Epithelial cell of prostate (primary cell): ENCODE measurements at regions not wholly inside any gene's neighbourhood (a gene's known extent, or its start where the extent isn't known, plus 50 kb on each side); places are given as distances from the start of the nearest gene placed in this dataset.
A peak's percentile ranks its signal among the peaks of the same experiment; 100 is the strongest.

Source experiments
- DNase-seq: peaks from one replicate; pipeline ENCODE4 v3.0.0-alpha.2; 2011; ENCODE audit warnings: low read depth, low spot score
- H3K27ac ChIP-seq: fragments of 450-650 bp; 2 replicates; pipeline ENCODE4 v1.5.1; 2017; ENCODE audit warnings: mild to moderate bottlenecking

DNA sequence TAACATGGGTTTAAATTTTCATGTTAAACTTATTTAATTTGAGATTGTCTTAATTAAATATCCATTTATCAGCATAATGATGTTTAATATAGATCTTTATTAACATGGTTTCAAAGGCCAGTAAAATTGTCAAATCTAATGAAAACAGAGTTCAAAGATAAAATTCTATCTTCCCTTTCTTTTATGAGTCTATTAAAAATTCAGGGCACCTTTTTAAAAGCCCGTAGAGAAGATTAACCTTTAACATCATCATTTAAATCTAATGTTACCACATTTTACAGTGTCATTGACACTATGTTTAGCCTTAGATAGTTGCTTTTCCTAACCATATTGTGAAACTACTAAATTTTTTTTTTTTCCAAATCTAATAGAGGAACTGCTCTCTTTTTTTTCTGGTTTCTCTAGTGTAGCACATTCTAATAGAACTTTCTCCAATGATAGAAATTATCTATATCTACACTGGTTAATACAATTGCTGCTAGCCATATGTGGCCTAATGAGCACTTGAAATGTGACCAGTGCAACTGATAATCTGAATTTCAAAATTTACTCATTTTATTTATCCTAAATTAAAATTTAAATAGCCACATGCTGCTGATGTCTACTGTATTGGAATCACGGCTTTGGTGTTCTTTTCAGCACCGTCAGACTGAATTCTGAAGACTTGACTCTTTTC lies 410.9 kb downstream of the UTRN start:
- H3K27ac ChIP-seq: no peak overlapping the region
- no peak for DNase-seq

DNA sequence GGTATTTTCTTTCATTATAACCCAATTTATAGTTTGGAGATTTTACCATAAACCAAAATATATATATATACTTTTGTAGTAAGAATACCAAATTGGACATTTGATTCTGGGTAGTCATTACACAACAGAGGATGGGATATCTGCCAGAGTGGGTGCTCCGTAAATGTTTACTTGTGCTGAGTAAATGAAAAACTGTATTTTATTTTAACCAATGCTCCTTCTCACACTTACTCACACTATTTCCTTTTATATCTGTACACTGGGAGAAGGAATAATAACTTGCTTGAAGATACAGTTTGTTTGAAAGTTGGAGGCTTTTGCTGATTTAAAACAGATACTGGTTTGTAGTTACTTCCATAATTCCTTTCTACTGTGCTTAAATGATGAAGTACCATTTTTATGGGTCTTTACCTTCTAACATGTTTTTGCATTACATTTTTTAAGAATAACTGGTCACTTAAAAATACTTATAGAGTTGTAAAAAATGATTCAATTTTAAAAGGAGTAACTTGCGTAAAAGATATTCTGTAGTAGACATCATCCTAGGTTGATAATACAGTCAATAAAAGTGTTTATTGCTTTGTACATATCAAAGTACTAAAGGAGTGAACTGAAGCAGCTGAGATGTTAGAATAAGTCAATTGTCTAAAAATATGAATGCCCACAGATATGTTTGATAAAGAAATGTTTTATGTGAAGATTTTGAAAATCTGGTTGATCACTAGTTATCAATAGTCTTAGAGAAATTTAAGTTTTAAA lies 411.7 kb downstream of the UTRN start:
- H3K27ac ChIP-seq: no peak overlapping the region
- no peak for DNase-seq

DNA sequence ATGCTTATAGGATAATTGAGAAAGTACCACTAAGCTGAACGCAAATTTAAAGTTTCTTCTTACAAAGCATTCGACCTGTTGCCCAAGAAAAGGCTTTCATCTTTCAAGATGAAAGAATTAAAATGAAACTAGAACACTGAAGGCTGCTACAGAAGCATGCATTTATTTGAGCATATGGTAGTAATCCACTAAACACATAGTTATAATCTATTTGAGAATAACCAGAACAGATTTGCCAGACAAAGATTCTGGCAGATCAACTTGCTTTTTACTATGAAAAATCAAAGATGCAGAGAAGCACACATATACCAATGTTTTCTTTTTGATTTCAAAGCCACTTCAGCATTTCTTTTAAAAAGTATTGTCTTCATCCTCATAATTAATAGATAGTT lies 412.2 kb downstream of the UTRN start:
- no peak overlapping the region for H3K27ac ChIP-seq
- no peak for DNase-seq

DNA sequence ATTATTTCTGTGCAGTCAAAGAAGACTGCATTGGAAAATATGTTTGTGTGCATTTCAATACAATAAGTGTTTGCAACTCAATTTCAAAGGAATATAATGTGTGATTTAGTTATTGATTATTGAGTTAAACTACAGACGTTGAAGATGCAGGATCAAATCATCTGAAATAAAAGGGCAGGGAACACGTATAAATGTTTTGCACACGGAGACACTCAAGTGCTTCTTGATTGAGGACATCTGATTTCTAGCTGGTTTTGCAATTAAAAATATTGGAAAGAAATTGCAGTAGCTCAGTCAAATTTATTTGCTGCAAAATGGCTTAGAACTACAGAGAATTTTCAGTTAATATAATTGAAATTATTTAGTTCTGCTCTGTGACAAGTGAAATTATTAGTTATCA lies 412.7 kb downstream of the UTRN start:
- no peak overlapping the region for H3K27ac ChIP-seq
- no peak for DNase-seq

DNA sequence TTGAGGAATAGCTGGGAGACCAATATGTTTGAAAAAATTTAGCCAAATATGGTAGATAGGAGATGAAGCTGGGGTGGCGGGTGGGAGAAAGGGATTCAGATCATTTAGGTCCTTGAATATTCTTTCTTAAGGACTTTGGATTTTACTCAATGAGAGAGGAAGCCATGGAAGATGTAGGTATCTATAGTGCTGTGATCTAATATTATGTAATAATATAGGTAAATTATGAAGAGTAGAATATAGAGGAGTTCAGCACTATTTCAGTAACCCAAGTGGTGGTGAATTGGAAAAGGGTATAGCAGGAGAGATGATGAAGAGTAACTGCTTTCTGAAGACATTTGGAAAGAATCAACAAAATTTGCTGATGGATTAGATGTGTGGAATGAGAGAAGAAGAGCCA lies 417.6 kb downstream of the UTRN start:
- no peak for DNase-seq
- no peak overlapping the region for H3K27ac ChIP-seq

DNA sequence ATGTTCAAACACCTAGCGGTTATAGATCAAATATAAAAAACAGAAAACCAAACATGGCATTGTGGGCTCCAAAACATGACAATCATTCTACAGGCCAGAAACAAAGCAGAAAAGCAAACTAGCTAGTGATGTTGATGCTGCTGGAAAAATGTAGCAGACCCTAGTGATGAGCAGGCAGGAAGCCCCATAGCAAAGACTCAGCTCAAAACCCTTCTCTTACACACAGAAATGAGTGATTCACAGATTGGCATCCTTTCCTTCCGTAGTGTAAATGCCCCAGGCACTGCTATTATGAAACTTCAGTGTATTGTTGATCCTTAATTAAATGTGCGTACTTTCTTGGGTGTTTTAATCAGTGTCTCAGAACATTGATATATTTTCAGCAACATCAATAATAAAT lies 425.1 kb downstream of the UTRN start:
- peak; percentile 56 for DNase-seq
- peak overlapping the region; percentile 37 for H3K27ac ChIP-seq

DNA sequence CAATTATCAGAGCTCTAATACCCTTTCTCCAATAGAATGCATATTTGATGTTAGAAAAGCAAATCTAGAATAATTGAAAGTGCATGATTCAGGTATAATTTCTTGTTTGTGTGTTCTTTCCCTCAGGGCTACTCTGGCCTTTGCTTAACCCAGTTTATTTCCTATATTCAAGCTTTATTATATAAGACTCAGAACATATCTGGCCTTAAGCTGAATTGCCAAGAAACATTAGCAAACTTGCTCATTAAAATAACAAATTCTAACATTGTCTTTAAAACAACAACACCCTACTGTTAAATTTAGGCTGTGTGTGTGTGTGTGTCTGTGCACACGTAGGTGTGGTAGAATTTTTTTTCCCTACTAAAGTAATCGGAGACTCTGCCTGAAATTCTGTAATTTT lies 426.5 kb downstream of the UTRN start:
- no peak overlapping the region for H3K27ac ChIP-seq

DNA sequence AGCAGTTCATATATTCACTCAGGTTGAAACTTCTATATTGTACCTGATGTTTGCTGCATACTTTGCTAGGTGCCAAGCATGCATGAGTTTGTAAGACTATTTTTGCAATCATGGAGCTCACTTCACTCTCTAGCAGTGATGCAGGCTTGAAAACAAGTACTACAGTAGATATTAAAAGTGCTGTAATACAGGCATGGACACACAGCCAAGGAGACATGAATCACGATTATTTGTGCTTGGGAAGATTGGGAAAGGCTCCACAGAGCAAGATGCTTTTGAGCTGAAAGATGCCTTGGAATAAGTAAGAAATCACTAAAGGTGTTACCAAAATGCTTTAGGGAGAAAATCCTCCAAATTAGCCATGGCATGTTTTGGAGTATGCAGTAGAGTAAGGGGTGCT lies 427.4 kb downstream of the UTRN start:
- no peak for DNase-seq
- H3K27ac ChIP-seq: no peak overlapping the region

More for the DNA sequence above, 426.5 kb downstream of the UTRN start:
- DNase-seq: no peak

DNA sequence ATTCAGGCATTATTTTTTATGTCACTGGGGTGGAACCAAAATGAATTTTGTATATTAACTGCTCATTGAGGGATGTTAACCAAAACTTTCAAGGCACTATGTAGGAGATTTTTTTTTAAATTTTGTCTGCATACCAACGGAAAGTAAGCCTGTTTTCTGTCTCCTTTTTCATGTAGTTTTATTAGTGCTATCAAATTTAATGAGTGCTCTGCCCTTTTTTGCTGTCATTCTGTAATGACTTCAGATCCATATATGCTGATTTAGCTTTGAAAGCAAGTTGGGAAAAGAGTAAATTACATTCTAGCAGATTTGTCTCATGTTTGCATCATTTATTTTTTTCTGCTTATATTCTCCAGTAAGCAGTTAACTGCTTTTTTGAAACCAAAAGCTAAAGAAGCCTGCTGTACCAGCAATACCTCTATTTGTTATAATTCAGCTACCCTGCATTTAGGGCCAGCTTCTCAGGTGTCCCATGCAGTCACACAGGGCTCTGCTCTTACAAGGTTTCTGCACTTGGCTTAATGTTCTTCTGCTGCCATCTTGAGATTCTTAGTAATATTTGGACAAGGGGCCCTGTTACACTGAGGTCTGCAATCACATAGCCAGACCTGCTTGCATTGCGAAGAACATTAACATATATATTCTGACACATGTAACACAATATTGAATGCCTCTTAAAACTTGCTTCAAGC lies 429.0 kb downstream of the UTRN start:
- no peak overlapping the region for H3K27ac ChIP-seq
- no peak for DNase-seq

DNA sequence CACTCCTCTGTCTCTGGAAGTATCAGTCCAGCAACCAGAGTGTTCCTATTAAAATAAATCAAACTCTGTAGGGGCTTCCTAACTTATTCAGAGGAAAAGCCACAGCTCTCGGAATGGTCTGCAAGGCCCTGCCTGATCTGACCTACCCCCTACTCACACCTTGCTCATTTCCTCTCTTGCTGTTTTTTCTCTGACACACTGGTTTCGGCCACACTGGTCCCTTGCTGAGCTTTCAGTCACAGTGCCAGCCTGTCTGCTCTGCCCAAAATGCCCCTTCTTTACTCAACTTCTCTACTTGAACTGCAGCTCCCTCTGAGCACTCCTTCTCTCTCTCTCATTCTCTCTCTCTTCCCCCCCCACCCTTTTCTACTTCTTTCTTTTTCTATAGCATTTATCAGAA lies 430.2 kb downstream of the UTRN start:
- DNase-seq: no peak

DNA sequence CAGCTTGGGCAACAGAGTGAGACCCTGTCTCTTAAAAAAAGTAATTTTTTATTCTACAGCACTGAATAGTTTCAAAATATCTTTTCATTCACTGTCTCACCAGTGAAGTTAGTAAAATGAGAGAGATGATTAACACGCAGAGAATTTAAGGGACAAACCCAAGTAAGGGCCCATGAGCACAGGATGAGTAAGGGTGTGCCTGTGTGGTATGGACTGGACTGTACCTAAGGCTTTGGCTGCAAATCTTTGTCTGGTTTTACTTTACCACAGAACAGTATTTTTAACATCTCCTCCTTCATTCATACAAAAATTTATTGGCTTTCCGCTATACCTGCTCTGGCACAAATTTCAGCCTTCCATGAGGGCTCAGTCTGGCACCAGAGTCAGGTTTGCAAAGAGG lies 433.3 kb downstream of the UTRN start:
- DNase-seq: no peak
- H3K27ac ChIP-seq: peak overlapping the region; percentile 1

More for the DNA sequence above, 430.2 kb downstream of the UTRN start:
- H3K27ac ChIP-seq: no peak overlapping the region

DNA sequence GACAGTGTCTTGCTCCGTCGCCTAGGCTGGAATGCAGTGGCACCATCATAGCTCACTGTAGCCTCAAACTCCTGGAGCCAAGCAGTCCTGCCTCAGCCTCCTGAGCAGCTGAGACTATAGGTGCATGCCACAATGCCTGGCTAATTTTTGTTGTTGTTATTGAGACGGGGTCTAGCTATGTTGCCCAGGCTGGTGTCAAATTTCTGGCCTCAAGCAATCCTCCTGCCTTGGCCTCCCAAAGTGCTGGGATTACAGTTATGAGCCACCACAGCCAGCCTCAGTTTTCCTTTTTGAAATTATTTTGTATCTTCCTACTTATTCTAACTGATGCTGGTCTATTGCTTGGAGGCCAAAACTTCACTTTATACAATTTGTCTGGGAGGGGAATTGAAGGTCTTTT lies 436.1 kb downstream of the UTRN start:
- H3K27ac ChIP-seq: no peak overlapping the region
- no peak for DNase-seq

DNA sequence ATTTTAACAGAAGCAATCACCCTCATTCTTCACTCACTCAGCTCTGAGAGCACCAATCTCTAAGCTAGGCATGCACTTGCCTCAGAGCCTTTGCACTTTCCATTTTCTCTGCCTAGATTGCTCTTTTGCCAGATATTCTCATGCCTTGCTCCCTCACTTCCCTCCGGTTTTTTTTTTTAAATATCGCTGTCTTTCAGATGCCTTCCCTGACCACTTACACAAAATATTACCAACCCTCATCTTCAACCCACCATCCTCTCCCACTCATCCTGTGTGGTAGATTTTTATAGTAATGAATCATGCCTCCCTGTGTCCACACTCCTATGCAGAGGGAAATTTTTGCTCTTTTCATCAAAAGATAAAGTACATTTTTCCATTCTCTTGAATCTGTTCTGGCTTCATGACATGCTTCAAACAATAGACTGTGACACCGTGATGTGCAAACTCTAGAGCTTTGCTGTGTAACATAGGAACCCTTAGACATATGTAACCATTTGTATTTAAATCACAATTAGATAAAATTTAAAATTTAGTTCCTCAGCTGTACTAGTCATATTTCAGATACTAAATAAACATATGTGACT lies 437.1 kb downstream of the UTRN start:
- H3K27ac ChIP-seq: no peak overlapping the region
- DNase-seq: no peak

DNA sequence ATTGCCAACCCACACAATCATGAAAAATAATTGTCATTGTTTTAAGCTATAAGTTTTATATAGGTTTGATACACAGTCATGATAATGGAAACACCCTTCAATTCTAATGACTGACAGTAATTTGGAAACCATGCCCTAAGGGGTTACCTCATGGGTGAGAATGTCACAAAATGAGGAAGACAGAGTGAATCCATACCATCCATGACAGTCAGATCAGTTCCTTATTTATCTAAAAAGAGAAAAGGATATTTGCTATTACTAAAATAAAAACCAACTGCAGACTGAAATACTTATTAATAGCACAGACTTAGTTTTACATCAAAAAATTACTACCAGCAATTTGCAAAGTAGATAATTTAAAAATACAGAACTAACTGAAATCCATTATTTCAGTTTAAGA lies 437.8 kb downstream of the UTRN start:
- DNase-seq: no peak
- no peak overlapping the region for H3K27ac ChIP-seq

DNA sequence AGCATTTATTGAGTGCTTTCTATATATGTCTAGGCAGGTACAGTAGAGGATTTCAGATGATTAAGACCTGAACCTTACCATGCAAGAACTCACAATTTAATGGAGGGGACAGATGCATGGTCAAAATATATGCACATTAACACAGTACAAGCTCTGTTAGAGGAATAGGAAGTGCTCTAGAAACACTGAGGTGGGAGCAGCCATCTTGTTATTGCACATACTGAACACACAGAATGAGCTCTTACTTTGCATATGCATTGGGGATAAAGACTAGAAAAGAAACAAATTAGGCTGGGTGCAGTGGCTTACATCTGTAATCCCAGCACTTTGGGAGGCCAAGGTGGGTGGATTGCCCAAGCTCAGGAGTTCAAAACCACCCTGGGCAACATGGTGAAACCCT lies 438.3 kb downstream of the UTRN start:
- H3K27ac ChIP-seq: no peak overlapping the region
- DNase-seq: no peak

DNA sequence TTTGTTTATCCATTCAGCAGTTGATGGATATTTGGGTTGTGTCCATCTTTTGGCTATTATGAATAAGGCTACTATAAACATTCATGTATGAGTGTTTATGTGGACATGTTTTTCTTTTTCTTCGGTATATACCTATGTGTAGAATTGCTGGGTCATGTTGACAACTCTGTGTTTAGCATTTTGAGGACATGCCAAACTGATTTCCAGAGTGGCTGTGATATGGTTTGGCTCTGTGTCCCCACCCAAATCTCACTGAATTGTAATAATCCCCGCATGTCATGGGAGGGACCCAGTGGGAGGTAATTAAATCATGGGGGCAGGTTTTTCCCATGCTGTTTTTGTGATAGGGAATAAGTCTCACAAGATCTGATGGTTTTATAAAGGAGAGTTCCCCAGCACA lies 439.7 kb downstream of the UTRN start:
- H3K27ac ChIP-seq: no peak overlapping the region
- no peak for DNase-seq

DNA sequence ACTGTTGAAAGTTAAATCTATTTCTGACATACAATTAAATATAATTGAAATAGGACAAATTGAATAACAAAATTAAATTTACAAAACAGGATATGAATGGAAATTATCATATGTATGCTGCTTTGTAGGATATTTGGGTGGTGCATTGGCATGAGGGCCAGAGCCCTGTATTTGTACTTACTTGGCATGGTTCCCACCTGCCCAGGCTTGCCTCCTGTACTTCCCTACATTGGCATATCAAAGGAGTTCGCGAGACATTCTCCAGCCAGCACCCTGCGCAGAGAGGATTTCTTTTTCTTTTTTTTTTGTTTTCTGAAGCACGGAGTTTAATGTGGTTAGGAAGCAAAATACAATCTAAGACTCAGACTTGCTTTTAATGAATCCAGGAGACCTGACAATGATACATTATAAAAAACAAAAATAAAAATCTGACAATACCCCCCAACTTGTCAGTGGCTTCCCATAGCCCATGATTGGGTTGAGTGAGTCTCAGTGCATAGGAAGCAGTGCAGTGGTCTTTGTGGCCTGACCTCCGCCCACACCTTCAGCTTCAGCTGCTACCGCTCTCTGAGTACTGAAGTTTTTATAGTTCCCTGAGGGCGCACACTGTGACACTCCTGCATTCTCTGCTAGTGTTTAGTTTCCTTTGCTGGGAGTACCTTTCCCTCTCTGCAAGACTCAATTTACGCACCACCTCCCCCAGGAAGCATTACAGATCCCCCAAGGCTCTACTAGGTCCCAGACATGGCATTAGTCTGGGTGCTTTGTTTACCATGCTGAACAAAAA lies 440.8 kb downstream of the UTRN start:
- no peak for DNase-seq
- H3K27ac ChIP-seq: no peak overlapping the region

DNA sequence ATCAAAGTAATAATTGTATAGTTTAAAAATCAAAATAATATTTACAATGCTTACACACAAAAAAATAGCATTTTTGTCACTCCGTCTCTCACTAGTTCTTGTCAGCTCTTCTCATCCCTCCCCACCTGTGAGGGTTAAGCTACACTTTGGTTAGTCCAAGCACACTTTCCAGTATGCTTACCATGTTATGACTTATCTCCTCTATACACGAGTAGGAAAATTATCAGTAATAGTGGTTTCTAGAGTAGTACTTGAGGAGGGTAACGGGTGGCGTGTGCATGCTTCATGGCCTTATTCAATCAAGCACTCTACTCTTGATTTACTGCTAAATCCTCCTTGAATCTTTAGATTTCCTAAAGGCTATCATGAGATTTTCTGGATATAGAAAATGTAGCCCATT lies 443.7 kb downstream of the UTRN start:
- H3K27ac ChIP-seq: no peak overlapping the region
- no peak for DNase-seq

DNA sequence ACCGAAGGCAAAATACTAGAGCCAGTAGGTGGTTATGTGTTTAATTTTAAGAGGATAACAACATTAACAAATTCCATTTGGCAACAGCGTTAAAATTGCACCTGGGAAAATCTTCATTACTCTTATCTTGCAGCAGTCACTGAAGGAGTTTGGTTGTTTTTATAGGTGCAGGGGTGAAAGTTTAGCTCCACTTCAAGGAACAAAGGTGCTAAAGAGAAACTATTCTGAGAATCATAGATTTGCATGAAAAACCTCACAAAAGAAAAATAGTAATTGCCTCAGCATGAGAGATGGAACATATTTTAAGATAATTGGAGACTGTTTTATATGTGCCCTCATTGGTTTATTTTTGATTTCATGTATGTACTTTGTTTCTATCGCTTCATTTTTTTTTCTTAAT lies 444.4 kb downstream of the UTRN start:
- no peak for DNase-seq
- no peak overlapping the region for H3K27ac ChIP-seq

DNA sequence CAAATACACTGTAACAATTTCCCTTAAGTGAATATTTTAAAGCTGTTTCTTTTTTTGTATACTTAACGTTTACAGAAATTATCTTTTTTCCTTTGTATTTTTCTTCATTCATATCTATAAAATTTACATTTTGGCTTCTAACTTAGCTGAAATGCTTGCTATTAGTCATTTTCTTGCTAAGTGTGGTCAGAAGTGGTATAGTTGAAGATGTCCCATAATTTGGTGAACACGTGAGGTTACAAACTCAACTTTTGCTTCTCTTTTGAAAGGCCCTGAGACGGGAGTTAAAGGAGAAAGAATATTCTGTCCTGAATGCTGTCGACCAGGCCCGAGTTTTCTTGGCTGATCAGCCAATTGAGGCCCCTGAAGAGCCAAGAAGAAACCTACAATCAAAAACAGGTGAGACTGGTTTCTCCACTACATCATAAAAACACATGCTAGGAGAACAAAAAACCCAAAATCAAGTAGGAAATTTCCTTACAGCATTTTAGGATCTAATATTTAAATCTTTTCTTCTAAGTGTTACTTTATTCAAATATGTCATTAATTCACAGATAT lies 445.0 kb downstream of the UTRN start:
- H3K27ac ChIP-seq: no peak overlapping the region
- DNase-seq: no peak
